ENCODE measurements at regions not wholly inside any gene's neighbourhood (a gene's known extent, or its start where the extent isn't known, plus 50 kb on each side); places are given as distances from the start of the nearest gene placed in this dataset.
"Not testable (repeated sequence)": the region's sequence is repeated elsewhere in the genome, so short reads cannot be mapped to it uniquely, and the experiment has no call there.

GRCh38 chr16:48029768-48030167, 126.0 kb downstream of the ABCC12 start:
- TF ChIP-seq EP300 (IDR thresholded peaks at IDR 0.05) (no peak), POLR2AphosphoS5 (IDR thresholded peaks at IDR 0.05) (no peak), CTCF (IDR thresholded peaks at IDR 0.05) (no peak), POLR2A (IDR thresholded peaks at IDR 0.05) (no peak)
- DNase-seq (no peak), ATAC-seq (ENCODE audit: low FRiP score in 2 of 2) (no peak)
- H3K9me3 ChIP-seq: peaks cover 0 to 5% (median 0%) of the 10 kb centered on the region in 4 donors
- H3K4me1 ChIP-seq: no peaks in the 10 kb centered on the region
- no peak overlapping the region for H3K27ac ChIP-seq
- H3K4me3 ChIP-seq: no peak overlapping the region
- WGBS, 2 donors: 85 to 94% methylated on average over 5 of the region's 5 CpGs
- no peaks in the 10 kb centered on the region for H3K27me3 ChIP-seq
- no peaks in the 10 kb centered on the region for H3K36me3 ChIP-seq

GRCh38 chr16:48025359-48025758, 130.4 kb downstream of the ABCC12 start:
- no peak for ATAC-seq (ENCODE audit: low FRiP score in 2 of 2)
- 79% methylated on average over 5 of the region's 5 CpGs for WGBS, 2 donors

GRCh38 chr16:48024042-48024441, 131.8 kb downstream of the ABCC12 start:
- no peak overlapping the region for H3K27ac ChIP-seq
- TF ChIP-seq EP300 (IDR thresholded peaks at IDR 0.05) (no peak), POLR2AphosphoS5 (IDR thresholded peaks at IDR 0.05) (no peak), POLR2A (IDR thresholded peaks at IDR 0.05) (no peak), CTCF (IDR thresholded peaks at IDR 0.05) (no peak)
- WGBS, 2 donors: 59 to 83% methylated on average over 3 to 5 of the region's 5 CpGs
- DNase-seq (no peak), ATAC-seq (ENCODE audit: low FRiP score in 2 of 2) (peak in 1 of 2 donors; percentile 72)
- H3K4me1 ChIP-seq: no peaks in the 10 kb centered on the region
- no peaks in the 10 kb centered on the region for H3K36me3 ChIP-seq
- H3K4me3 ChIP-seq: no peak overlapping the region
- H3K9me3 ChIP-seq: no peaks in the 10 kb centered on the region
- no peaks in the 10 kb centered on the region for H3K27me3 ChIP-seq

More at GRCh38 chr16:48025359-48025758, 130.4 kb downstream of the ABCC12 start:
- Histone ChIP-seq H3K4me1 (no peaks in the 10 kb centered on the region), H3K27ac (no peak overlapping the region), H3K9me3 (no peaks in the 10 kb centered on the region), H3K27me3 (no peaks in the 10 kb centered on the region), H3K4me3 (no peak overlapping the region), H3K36me3 (no peaks in the 10 kb centered on the region)
- TF ChIP-seq POLR2AphosphoS5 (IDR thresholded peaks at IDR 0.05): no peak
- no peak for DNase-seq

- no peak overlapping the region for H3K4me3 ChIP-seq
- TF ChIP-seq CTCF (IDR thresholded peaks at IDR 0.05) (no peak), POLR2AphosphoS5 (IDR thresholded peaks at IDR 0.05) (no peak), EP300 (IDR thresholded peaks at IDR 0.05) (no peak), POLR2A (IDR thresholded peaks at IDR 0.05) (no peak)
- H3K9me3 ChIP-seq: no peaks in the 10 kb centered on the region
- no peaks in the 10 kb centered on the region for H3K27me3 ChIP-seq
- H3K4me1 ChIP-seq: no peaks in the 10 kb centered on the region
- ATAC-seq (ENCODE audit: low FRiP score in 2 of 2) (no peak), DNase-seq (no peak)
- H3K36me3 ChIP-seq: no peaks in the 10 kb centered on the region
- WGBS, 2 donors: 84 to 93% methylated on average over 5 of the region's 5 CpGs
- no peak overlapping the region for H3K27ac ChIP-seq
These were observed 133.3 kb downstream of the ABCC12 start for GRCh38 chr16:48022496-48022895.

GRCh38 chr16:48020617-48021016, 135.2 kb downstream of the ABCC12 start:
- ATAC-seq (ENCODE audit: low FRiP score in 2 of 2); H3K36me3 ChIP-seq; H3K4me3 ChIP-seq; H3K4me1 ChIP-seq; DNase-seq; H3K9me3 ChIP-seq; H3K27ac ChIP-seq; H3K27me3 ChIP-seq: not testable (repeated sequence)
- WGBS, 2 donors: 38 to 79% methylated on average over 3 to 6 of the region's 6 CpGs

GRCh38 chr16:48014349-48015135, 141.3 kb downstream of the ABCC12 start:
- DNase-seq: no peak
- no peak overlapping the region for H3K27ac ChIP-seq
- ATAC-seq (ENCODE audit: low FRiP score in 2 of 2): no peak
- H3K4me3 ChIP-seq: no peak overlapping the region
- no peaks in the 10 kb centered on the region for H3K4me1 ChIP-seq
- 86% methylated on average over 9 to 10 of the region's 10 CpGs for WGBS, 2 donors
- H3K27me3 ChIP-seq: no peaks in the 10 kb centered on the region
- no peaks in the 10 kb centered on the region for H3K36me3 ChIP-seq
- H3K9me3 ChIP-seq: no peaks in the 10 kb centered on the region
- no peak for TF ChIP-seq CTCF (IDR thresholded peaks at IDR 0.05)
- no peak for TF ChIP-seq POLR2A (IDR thresholded peaks at IDR 0.05)
- TF ChIP-seq POLR2AphosphoS5 (IDR thresholded peaks at IDR 0.05): no peak
- no peak for TF ChIP-seq EP300 (IDR thresholded peaks at IDR 0.05)
